Neuronal stem cell (in vitro differentiated cells): ENCODE measurements at regions not wholly inside any gene's neighbourhood (a gene's known extent, or its start where the extent isn't known, plus 50 kb on each side); places are given as distances from the start of the nearest gene placed in this dataset.

Experiments used
- DNase-seq: peaks from one replicate; pipeline ENCODE4 v3.0.0-alpha.2; 2013; ENCODE audit warnings: low spot score
- H2AFZ ChIP-seq: one replicate; pipeline ENCODE4 v1.6.1; 2013; ENCODE audit warnings: mild to moderate bottlenecking, low read length, inconsistent platforms
- H2AK5ac ChIP-seq: 2 replicates; pipeline ENCODE4 v1.6.1; 2013; ENCODE audit warnings: low read depth, mild to moderate bottlenecking, inconsistent platforms, low read length, moderate library complexity, mixed read lengths
- H2BK120ac ChIP-seq: 2 replicates; pipeline ENCODE4 v1.6.1; 2013; ENCODE audit warnings: low read depth, mild to moderate bottlenecking, inconsistent platforms, low read length, moderate library complexity, mixed read lengths
- H2BK12ac ChIP-seq: one replicate; pipeline ENCODE4 v1.6.1; 2013; ENCODE audit warnings: low read length, inconsistent platforms
- H2BK15ac ChIP-seq: 2 replicates; pipeline ENCODE4 v1.6.1; 2013; ENCODE audit warnings: mild to moderate bottlenecking, low read length, inconsistent platforms, mixed read lengths
- H2BK5ac ChIP-seq: one replicate; pipeline ENCODE4 v1.6.1; 2013; ENCODE audit warnings: inconsistent platforms, mild to moderate bottlenecking, low read length, moderate library complexity
- H3K14ac ChIP-seq: one replicate; pipeline ENCODE4 v1.6.1; 2013; ENCODE audit warnings: low read length, inconsistent platforms
- H3K18ac ChIP-seq: 2 replicates; pipeline ENCODE4 v1.6.1; 2013; ENCODE audit warnings: low read length, inconsistent platforms
- H3K23ac ChIP-seq: 2 replicates; pipeline ENCODE4 v1.6.1; 2013; ENCODE audit warnings: low read depth, mild to moderate bottlenecking, mixed read lengths, low read length, inconsistent platforms; ENCODE audit not compliant: poor library complexity
- H3K27ac ChIP-seq: replicated peaks from 3 replicates; pipeline ENCODE4 v1.5.1; 2013; ENCODE audit warnings: low read length, inconsistent platforms
- H3K27me3 ChIP-seq, 3 experiments: 2 replicates each; pipeline ENCODE4 v1.6.1; 2013; ENCODE audit warnings: low read length in 3 of 3, mild to moderate bottlenecking in 2 of 3, inconsistent platforms in 1 of 3, low read depth in 1 of 3, mixed read lengths in 1 of 3, moderate library complexity in 1 of 3; ENCODE audit not compliant: control insufficient read depth in 3 of 3, insufficient read depth in 3 of 3
- H3K36me3 ChIP-seq, 2 donors: replicated peaks in 1 of 2; 2 replicates each; pipeline ENCODE4 v1.6.1; 2013; ENCODE audit warnings: low read length in 2 of 2; ENCODE audit not compliant: control insufficient read depth in 2 of 2, insufficient read depth in 2 of 2
- H3K4ac ChIP-seq: 2 replicates; pipeline ENCODE4 v1.6.1; 2013; ENCODE audit warnings: inconsistent platforms, mild to moderate bottlenecking, low read length, moderate library complexity
- H3K4me1 ChIP-seq, 2 donors: 1 replicate in 1 of 2; 2 replicates in 1 of 2; pipeline ENCODE4 v1.6.1; 2013; ENCODE audit warnings: low read length in 2 of 2, low read depth in 1 of 2; ENCODE audit not compliant: control insufficient read depth in 2 of 2, insufficient read depth in 1 of 2
- H3K4me2 ChIP-seq: one replicate; pipeline ENCODE4 v1.6.1; 2013; ENCODE audit warnings: mild to moderate bottlenecking, low read length, inconsistent platforms; ENCODE audit not compliant: insufficient read depth, poor library complexity, severe bottlenecking
- H3K4me3 ChIP-seq, 2 donors: 2 replicates each; pipeline ENCODE4 v1.5.1; 2013; ENCODE audit warnings: low read length in 2 of 2, mild to moderate bottlenecking in 2 of 2, inconsistent platforms in 1 of 2, moderate library complexity in 1 of 2
- H3K79me1 ChIP-seq: one replicate; pipeline ENCODE4 v1.6.1; 2013; ENCODE audit warnings: low read depth, mild to moderate bottlenecking, inconsistent platforms, low read length, moderate library complexity
- H3K9ac ChIP-seq: one replicate; pipeline ENCODE4 v1.6.1; 2013; ENCODE audit warnings: mild to moderate bottlenecking, low read depth, low read length, inconsistent platforms; ENCODE audit not compliant: poor library complexity
- H3K9me3 ChIP-seq, 2 donors: replicated peaks in 1 of 2; 2 replicates each; pipeline versions ENCODE3 to v1.6.1; 2013; ENCODE audit warnings: low read length in 2 of 2, mild to moderate bottlenecking in 2 of 2, inconsistent platforms in 1 of 2, low read depth in 1 of 2, mixed read lengths in 1 of 2, moderate library complexity in 1 of 2; ENCODE audit not compliant: control insufficient read depth in 2 of 2, insufficient read depth in 1 of 2
- H4K8ac ChIP-seq: one replicate; pipeline ENCODE4 v1.6.1; 2013; ENCODE audit warnings: low read depth, mild to moderate bottlenecking, inconsistent platforms, low read length, moderate library complexity
- H4K91ac ChIP-seq: one replicate; pipeline ENCODE4 v1.6.1; 2013; ENCODE audit warnings: low read length, low read depth, mild to moderate bottlenecking, inconsistent platforms; ENCODE audit not compliant: poor library complexity
- WGBS, 2 donors: extraction: QIAGEN DNeasy Blood & Tissue Kit; methylation state at CpG; one replicate each; pipeline ENCODE4 v1.1.7; 2013; ENCODE audit warnings: missing lambda C conversion rate in 2 of 2, mixed read lengths in 1 of 2; ENCODE audit not compliant: insufficient read length in 2 of 2, insufficient replicate concordance in 1 of 2; ENCODE audit errors: extremely low coverage in 2 of 2; 5-methylcytosine and 5-hydroxymethylcytosine counted together

DNA sequence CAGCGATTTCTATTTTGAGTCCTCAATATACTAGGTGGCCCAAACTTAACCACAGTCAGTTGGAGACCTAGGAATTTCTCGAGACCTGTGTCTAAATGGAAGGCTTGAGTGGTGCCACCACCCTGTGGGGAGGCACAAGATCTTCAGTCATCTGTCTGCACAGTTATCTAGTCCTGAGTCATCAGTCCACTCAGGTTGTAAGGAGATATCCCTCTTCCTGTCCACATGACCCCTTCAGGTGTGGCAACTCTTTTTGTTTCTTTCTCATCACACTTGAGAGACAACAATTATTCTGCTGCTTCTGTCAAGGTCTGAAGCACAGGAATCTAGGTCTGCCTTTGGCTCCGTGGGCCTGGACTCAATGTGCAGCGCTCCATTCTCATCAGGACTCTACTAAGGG lies 64.4 kb upstream of the IBSP start:
- no peaks in the 10 kb centered on the region for H3K36me3 ChIP-seq
- WGBS, 2 donors = no CpG with 5 or more reads among the region's 4 CpGs
- no peaks in the 10 kb centered on the region for H3K79me1 ChIP-seq
- no peak overlapping the region for H3K4ac ChIP-seq
- H3K9ac ChIP-seq = no peak overlapping the region
- H3K9me3 ChIP-seq = no peaks in the 10 kb centered on the region
- no peak overlapping the region for H2BK15ac ChIP-seq
- H4K8ac ChIP-seq = no peak overlapping the region
- DNase-seq = no peak
- no peak overlapping the region for H2BK12ac ChIP-seq
- no peak overlapping the region for H2AFZ ChIP-seq
- H2BK120ac ChIP-seq = no peak overlapping the region
- no peak overlapping the region for H3K4me2 ChIP-seq
- H3K27me3 ChIP-seq = peaks cover 0 to 3% (median 0%) of the 10 kb centered on the region in 3 experiments
- no peak overlapping the region for H2BK5ac ChIP-seq
- H2AK5ac ChIP-seq = no peak overlapping the region
- no peak overlapping the region for H3K4me3 ChIP-seq
- H3K23ac ChIP-seq = no peak overlapping the region
- H3K27ac ChIP-seq = no peak overlapping the region
- no peaks in the 10 kb centered on the region for H3K4me1 ChIP-seq
- H3K18ac ChIP-seq = no peak overlapping the region
- H3K14ac ChIP-seq = no peak overlapping the region
- H4K91ac ChIP-seq = no peak overlapping the region

DNA sequence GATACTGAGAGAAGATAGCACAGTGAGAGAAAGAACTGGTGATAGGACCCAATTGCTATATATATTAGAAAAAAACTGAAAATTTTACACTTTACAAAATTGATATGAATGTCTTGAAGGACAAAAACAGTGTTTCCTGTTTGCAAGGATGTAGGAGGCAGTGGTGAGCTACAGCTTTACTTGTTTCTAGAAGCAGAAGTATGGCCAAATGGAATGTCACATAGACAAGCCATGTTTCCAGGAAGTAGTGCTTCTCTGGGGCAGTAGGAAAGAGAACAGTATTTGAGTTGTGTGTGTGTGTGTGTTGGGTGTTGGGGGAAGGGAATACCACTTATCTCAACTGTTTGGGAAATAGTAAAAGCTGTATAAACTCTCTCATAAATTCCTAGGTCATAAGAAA lies 60.9 kb upstream of the IBSP start:
- Histone ChIP-seq H3K14ac (no peak overlapping the region), H3K4me2 (no peak overlapping the region), H2AFZ (no peak overlapping the region), H2BK15ac (no peak overlapping the region), H4K8ac (no peak overlapping the region), H3K18ac (no peak overlapping the region), H4K91ac (no peak overlapping the region), H3K4ac (no peak overlapping the region), H3K27ac (no peak overlapping the region), H3K27me3 (peaks cover 0 to 3% (median 0%) of the 10 kb centered on the region in 3 experiments), H2BK12ac (no peak overlapping the region), H3K36me3 (no peaks in the 10 kb centered on the region), H2BK120ac (no peak overlapping the region), H3K79me1 (no peaks in the 10 kb centered on the region), H3K9me3 (no peaks in the 10 kb centered on the region), H2AK5ac (no peak overlapping the region), H3K4me3 (no peak overlapping the region), H3K4me1 (no peaks in the 10 kb centered on the region), H3K9ac (no peak overlapping the region), H3K23ac (no peak overlapping the region), H2BK5ac (no peak overlapping the region)
- DNase-seq = no peak

DNA sequence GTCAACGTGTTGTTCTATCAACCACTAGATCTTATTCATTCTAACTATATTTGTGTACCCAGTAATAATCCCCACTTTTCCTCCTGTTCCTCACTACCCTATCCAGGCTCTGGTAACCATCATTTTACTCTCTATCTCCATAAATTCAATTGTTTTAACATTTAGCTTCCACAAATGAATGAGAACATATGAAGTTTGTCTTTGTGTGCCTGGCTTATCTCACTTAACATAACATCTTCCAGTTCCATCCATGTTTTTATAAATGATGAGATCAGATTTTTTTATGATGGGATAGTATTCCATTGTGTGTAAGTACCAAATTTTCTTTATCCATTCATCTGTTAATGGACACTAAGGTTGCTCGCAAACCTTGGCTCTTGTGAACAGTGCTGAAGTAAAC lies 59.9 kb upstream of the IBSP start:
- H3K4ac ChIP-seq = no peak overlapping the region
- no CpG with 5 or more reads among the region's 2 CpGs for WGBS, 2 donors
- H3K79me1 ChIP-seq = no peaks in the 10 kb centered on the region
- no peak overlapping the region for H4K91ac ChIP-seq
- H3K4me3 ChIP-seq = no peak overlapping the region
- peaks cover 0 to 3% (median 0%) of the 10 kb centered on the region in 3 experiments for H3K27me3 ChIP-seq
- no peak overlapping the region for H2BK120ac ChIP-seq
- H2AK5ac ChIP-seq = no peak overlapping the region
- no peak overlapping the region for H4K8ac ChIP-seq
- no peak overlapping the region for H3K27ac ChIP-seq
- H2BK12ac ChIP-seq = no peak overlapping the region
- H3K9me3 ChIP-seq = no peaks in the 10 kb centered on the region
- no peak overlapping the region for H2BK5ac ChIP-seq
- no peak overlapping the region for H2AFZ ChIP-seq
- H3K4me1 ChIP-seq = no peaks in the 10 kb centered on the region
- H3K14ac ChIP-seq = no peak overlapping the region
- H3K23ac ChIP-seq = no peak overlapping the region
- no peak overlapping the region for H2BK15ac ChIP-seq
- H3K4me2 ChIP-seq = no peak overlapping the region
- H3K18ac ChIP-seq = no peak overlapping the region
- H3K36me3 ChIP-seq = no peaks in the 10 kb centered on the region
- DNase-seq = no peak
- H3K9ac ChIP-seq = no peak overlapping the region

DNA sequence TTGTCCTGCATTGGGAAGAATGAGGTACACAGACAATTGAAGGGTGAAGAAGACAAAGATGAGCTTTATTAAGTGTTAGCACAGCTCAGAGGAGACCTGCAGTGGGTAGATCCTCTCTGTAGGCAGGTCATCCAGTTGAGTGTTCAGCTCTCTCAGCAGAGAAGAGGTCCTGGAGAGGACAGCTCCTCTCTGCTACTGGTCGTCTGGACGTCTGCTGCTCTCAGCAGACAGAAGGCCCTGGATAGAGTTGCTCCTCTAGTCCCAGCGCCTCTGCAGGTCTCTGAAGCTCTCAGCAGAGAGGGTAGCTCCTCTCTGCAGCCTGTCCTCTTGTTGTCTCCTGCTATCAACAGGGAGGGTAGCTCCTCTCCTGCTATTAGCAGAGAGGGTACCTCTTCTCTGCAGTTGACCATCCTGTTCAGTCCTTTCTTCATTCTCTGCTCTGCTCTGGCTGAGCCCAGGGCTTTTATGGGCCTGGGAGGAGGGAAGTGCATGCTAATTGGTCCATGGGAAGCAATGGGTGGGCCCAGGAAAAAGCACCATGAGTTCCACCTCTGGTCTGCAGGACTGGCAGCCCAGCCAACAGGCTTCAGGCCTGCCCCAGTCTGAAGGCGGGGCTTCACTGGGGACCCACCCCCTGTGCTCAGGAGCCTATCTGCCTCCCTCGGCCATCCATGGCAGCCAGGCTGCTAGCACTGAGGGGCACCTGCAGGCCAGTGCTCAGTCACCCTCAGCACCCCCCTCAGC lies 54.1 kb upstream of the IBSP start:
- no peaks in the 10 kb centered on the region for H3K27me3 ChIP-seq
- H3K23ac ChIP-seq = no peak overlapping the region
- no peaks in the 10 kb centered on the region for H3K79me1 ChIP-seq
- no peak overlapping the region for H2AK5ac ChIP-seq
- no peaks in the 10 kb centered on the region for H3K4me1 ChIP-seq
- no peak overlapping the region for H3K4ac ChIP-seq
- H3K4me2 ChIP-seq = no peak overlapping the region
- H2BK15ac ChIP-seq = no peak overlapping the region
- no peak overlapping the region for H4K91ac ChIP-seq
- WGBS, 2 donors = no CpG with 5 or more reads among the region's 5 CpGs
- H2BK120ac ChIP-seq = no peak overlapping the region
- no peak overlapping the region for H2AFZ ChIP-seq
- no peaks in the 10 kb centered on the region for H3K36me3 ChIP-seq
- H4K8ac ChIP-seq = no peak overlapping the region
- DNase-seq = no peak
- H3K9me3 ChIP-seq = no peaks in the 10 kb centered on the region
- H3K4me3 ChIP-seq = no peak overlapping the region
- H2BK12ac ChIP-seq = no peak overlapping the region
- H3K27ac ChIP-seq = no peak overlapping the region
- H3K14ac ChIP-seq = peak overlapping the region; percentile 94
- no peak overlapping the region for H2BK5ac ChIP-seq
- H3K18ac ChIP-seq = peak overlapping the region; percentile 7
- no peak overlapping the region for H3K9ac ChIP-seq
